Ascending aorta (tissue), 2 donors: ENCODE measurements at regions not wholly inside any gene's neighbourhood (a gene's known extent, or its start where the extent isn't known, plus 50 kb on each side); places are given as distances from the start of the nearest gene placed in this dataset.

Source experiments
- DNase-seq, 2 donors: peaks; one replicate each; pipeline ENCODE4 v3.0.0-alpha.2; 2019; ENCODE audit warnings: low spot score in 2 of 2
- H3K27ac ChIP-seq, 2 donors: fragments of 200-600 bp; sonication (generic); one replicate each; pipeline ENCODE4 v1.5.1; 2016 to 2017; ENCODE audit warnings: mild to moderate bottlenecking in 1 of 2
- H3K27me3 ChIP-seq: fragments of 200-600 bp; sonication (generic); one replicate; pipeline ENCODE4 v1.5.1; 2017
- H3K36me3 ChIP-seq, 2 donors: fragments of 200-600 bp; sonication (generic); one replicate each; pipeline ENCODE4 v1.5.1; 2016
- H3K4me1 ChIP-seq, 2 donors: fragments of 200-600 bp; sonication (generic); one replicate each; pipeline ENCODE4 v1.5.1; 2016 to 2017; ENCODE audit warnings: mild to moderate bottlenecking in 1 of 2
- H3K4me3 ChIP-seq, 2 donors: fragments of 200-600 bp; sonication (generic); one replicate each; pipeline ENCODE4 v1.5.1; 2016 to 2017; ENCODE audit warnings: mild to moderate bottlenecking in 1 of 2
- H3K9me3 ChIP-seq, 2 donors: fragments of 200-600 bp; sonication (generic); one replicate each; pipeline ENCODE4 v1.5.1; 2016
- intact Hi-C: fragments of 100-400 bp; cut with DNase I; formaldehyde crosslinking; loops from one replicate; pipeline ENCODE4 v1.15.1; 2023
- TF ChIP-seq, protein P1 (sequence below), 3 experiments: fragments of 200-600 bp in 2 of 3; fragments of 450-650 bp in 1 of 3; sonication (generic) in 2 of 3; IDR thresholded peaks; one replicate each; pipeline ENCODE4 v1.5.1; 2016 to 2019; ENCODE audit warnings: antibody characterized with exemption in 3 of 3, mild to moderate bottlenecking in 1 of 3, moderate library complexity in 1 of 3

DNA sequence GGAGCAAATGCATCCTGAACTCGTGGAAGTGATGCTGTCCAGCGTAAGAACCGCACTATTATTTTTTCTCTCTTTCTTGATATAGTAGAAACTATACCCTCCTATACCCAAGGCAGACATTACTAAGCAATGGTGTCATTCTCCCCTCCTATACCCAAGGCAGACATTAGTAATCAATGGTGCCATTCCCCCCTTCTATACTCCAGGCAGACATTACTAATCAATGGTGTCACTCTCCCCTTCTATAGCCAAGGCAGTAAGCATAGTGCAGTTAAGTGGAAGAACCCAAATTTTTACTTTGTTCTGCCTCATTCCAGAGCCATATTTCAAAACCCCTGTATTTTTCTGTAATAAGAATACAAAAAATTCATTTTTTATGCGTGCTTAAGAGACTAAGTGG lies 506.2 kb upstream of the EEF2KMT start:
- H3K36me3 ChIP-seq: no peaks in the 10 kb centered on the region
- no peaks in the 10 kb centered on the region for H3K4me1 ChIP-seq
- no peaks in the 10 kb centered on the region for H3K27me3 ChIP-seq
- DNase-seq: no peak
- intact Hi-C loops: no loop called here
- H3K9me3 ChIP-seq: no peaks in the 10 kb centered on the region
- no peak overlapping the region for H3K4me3 ChIP-seq
- TF ChIP-seq, protein P1, sequence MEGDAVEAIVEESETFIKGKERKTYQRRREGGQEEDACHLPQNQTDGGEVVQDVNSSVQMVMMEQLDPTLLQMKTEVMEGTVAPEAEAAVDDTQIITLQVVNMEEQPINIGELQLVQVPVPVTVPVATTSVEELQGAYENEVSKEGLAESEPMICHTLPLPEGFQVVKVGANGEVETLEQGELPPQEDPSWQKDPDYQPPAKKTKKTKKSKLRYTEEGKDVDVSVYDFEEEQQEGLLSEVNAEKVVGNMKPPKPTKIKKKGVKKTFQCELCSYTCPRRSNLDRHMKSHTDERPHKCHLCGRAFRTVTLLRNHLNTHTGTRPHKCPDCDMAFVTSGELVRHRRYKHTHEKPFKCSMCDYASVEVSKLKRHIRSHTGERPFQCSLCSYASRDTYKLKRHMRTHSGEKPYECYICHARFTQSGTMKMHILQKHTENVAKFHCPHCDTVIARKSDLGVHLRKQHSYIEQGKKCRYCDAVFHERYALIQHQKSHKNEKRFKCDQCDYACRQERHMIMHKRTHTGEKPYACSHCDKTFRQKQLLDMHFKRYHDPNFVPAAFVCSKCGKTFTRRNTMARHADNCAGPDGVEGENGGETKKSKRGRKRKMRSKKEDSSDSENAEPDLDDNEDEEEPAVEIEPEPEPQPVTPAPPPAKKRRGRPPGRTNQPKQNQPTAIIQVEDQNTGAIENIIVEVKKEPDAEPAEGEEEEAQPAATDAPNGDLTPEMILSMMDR (IDR thresholded peaks at IDR 0.05): no peak
- H3K27ac ChIP-seq: no peak overlapping the region

DNA sequence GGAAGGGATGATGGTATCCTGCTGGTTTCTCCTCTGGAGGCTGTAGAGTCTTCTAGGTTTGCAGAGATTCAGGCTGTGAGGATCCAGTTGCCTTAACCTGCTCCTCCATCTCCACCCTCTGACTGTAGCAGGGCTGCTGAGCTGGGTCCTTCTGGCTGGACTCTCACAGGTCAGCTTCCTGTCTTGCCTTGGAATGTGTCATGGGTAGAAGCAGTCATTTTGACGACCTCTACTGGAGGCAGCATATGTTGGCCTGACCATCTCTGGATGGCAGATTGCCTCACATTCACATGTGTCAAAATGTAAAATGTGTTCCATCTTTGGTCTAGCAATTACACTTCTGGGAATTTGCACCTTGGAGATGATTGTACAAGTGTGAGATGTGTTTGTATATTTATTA lies 504.4 kb upstream of the EEF2KMT start:
- no peak for DNase-seq
- intact Hi-C loops: no loop called here
- no peak overlapping the region for H3K4me3 ChIP-seq
- H3K9me3 ChIP-seq: no peaks in the 10 kb centered on the region
- no peaks in the 10 kb centered on the region for H3K36me3 ChIP-seq
- TF ChIP-seq, protein P1 (IDR thresholded peaks at IDR 0.05): no peak
- no peaks in the 10 kb centered on the region for H3K27me3 ChIP-seq
- H3K4me1 ChIP-seq: no peaks in the 10 kb centered on the region
- no peak overlapping the region for H3K27ac ChIP-seq

DNA sequence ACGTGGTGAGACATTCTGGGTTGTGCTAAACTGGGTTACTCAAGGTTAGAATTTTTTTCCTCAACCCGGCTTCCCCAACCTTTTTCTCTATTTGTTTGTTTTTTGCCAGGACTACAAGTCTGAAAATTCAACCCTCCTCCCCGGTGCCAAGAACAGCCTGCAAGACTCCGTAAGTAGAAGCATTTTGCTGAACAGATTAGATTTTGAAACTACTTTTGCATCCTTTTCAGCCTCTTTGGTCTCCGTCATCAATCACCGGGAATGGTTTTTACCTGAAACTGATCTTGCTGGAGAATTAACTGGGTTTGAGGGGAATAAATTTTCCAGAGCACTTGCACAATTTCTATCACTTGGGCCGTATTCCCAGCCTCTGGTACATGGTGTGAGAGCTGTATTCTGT lies 501.2 kb upstream of the EEF2KMT start:
- no peak overlapping the region for H3K4me3 ChIP-seq
- H3K27ac ChIP-seq: no peak overlapping the region
- TF ChIP-seq, protein P1 (IDR thresholded peaks at IDR 0.05): no peak
- intact Hi-C loops: no loop called here
- H3K9me3 ChIP-seq: no peaks in the 10 kb centered on the region
- no peaks in the 10 kb centered on the region for H3K36me3 ChIP-seq
- no peaks in the 10 kb centered on the region for H3K4me1 ChIP-seq
- no peak for DNase-seq
- H3K27me3 ChIP-seq: no peaks in the 10 kb centered on the region

DNA sequence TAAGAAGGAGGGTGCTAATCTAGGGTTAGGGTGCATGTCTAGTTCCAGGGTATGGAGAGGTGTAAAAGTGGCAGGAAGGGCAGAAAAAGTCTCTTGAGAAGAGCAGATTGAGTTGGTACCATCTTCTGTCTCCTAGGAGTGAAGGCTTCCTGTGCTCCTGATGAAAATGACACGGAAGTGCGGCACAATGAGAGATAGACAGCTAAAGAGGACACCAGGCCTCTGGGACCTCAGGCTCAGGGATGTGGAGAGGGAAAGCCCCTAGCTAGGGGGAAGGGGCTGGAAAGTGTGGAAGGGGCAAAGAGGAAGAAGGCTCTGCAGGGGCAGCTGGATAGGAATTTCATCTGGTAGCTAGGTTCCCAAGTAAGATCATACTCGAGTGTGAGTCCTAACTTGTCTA lies 498.3 kb upstream of the EEF2KMT start:
- no peak for DNase-seq
- Histone ChIP-seq H3K27me3 (no peaks in the 10 kb centered on the region), H3K9me3 (no peaks in the 10 kb centered on the region), H3K4me1 (no peaks in the 10 kb centered on the region), H3K27ac (no peak overlapping the region), H3K4me3 (no peak overlapping the region), H3K36me3 (no peaks in the 10 kb centered on the region)
- TF ChIP-seq, protein P1 (IDR thresholded peaks at IDR 0.05): no peak
- intact Hi-C loops: no loop called here

DNA sequence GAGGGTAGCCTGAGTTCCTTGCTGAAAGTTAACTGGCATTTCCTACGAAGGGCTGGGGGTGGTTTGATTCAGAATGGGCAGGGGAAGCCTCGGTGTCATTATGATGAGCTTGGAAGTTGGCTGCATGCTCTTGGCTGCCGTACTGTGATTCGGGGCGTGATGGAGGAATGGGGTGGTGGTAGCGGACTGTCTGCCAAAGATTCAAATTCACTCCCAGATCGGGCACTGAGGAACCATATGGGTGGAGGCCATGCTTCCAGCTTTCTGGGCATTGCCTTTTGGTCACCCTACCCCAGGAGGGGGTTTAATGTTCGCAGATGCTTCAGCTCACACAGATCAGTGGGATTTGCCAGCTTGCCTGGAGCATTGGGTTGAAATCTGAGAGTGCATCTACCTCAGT lies 492.8 kb upstream of the EEF2KMT start:
- intact Hi-C loops: no loop called here
- H3K9me3 ChIP-seq: no peaks in the 10 kb centered on the region
- H3K36me3 ChIP-seq: no peaks in the 10 kb centered on the region
- no peaks in the 10 kb centered on the region for H3K27me3 ChIP-seq
- H3K4me3 ChIP-seq: no peak overlapping the region
- no peak for DNase-seq
- TF ChIP-seq, protein P1 (IDR thresholded peaks at IDR 0.05): no peak
- H3K27ac ChIP-seq: no peak overlapping the region
- no peaks in the 10 kb centered on the region for H3K4me1 ChIP-seq

DNA sequence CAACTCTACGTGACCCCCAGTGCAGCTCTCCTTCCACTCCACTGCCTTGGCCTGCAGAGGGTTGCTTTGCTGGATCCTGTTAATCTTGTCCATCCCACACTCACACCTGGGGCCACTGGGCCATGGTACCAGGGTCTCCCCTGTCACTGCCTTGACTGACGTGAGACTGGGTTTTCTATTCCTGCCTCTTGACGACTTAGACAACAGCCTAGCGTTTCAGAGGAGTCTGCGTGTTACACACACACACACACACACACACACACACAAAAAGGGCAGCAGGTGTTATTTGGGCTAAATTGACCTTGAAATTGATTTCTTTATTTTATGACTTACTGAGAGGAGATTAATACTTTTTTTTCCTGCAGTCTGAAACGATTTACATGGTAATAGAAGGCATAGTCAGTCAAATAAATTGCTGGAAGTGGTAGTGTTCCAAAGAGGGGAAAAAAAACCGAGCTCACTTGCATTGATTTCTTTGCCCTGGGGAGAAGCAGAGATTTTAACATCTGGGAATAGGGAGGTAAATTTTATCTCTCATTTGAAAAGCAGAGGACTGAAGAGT lies 492.3 kb upstream of the EEF2KMT start:
- intact Hi-C loops: no loop called here

More for the DNA sequence above, 492.3 kb upstream of the EEF2KMT start:
- H3K27me3 ChIP-seq: no peaks in the 10 kb centered on the region
- H3K36me3 ChIP-seq: no peaks in the 10 kb centered on the region
- H3K4me1 ChIP-seq: no peaks in the 10 kb centered on the region
- H3K4me3 ChIP-seq: no peak overlapping the region
- TF ChIP-seq, protein P1 (IDR thresholded peaks at IDR 0.05): no peak
- no peak overlapping the region for H3K27ac ChIP-seq
- no peak for DNase-seq
- no peaks in the 10 kb centered on the region for H3K9me3 ChIP-seq
